Neutrophil (primary cell): ENCODE measurements at regions not wholly inside any gene's neighbourhood (a gene's known extent, or its start where the extent isn't known, plus 50 kb on each side); places are given as distances from the start of the nearest gene placed in this dataset.

Source experiments
- H3K27ac ChIP-seq: fragments of 200-600 bp; sonication (generic); 2 replicates; pipeline ENCODE4 v1.5.1; 2016; ENCODE audit warnings: mild to moderate bottlenecking, moderate library complexity
- H3K27me3 ChIP-seq: fragments of 200-600 bp; sonication (generic); 2 replicates; pipeline ENCODE4 v1.6.0; 2016; ENCODE audit warnings: mild to moderate bottlenecking
- H3K36me3 ChIP-seq: fragments of 200-600 bp; sonication (generic); 2 replicates; pipeline ENCODE4 v1.5.1; 2017
- H3K4me1 ChIP-seq, 2 experiments: fragments of 200-600 bp in 1 of 2; sonication (generic) in 1 of 2; 1 replicate in 1 of 2; 2 replicates in 1 of 2; pipeline versions ENCODE4 v1.5.1 to v1.6.1; 2013 to 2016; ENCODE audit warnings: low read depth in 1 of 2, low read length in 1 of 2, mild to moderate bottlenecking in 1 of 2, moderate library complexity in 1 of 2; ENCODE audit not compliant: control insufficient read depth in 1 of 2, insufficient read depth in 1 of 2
- H3K4me3 ChIP-seq, 2 experiments: fragments of 200-600 bp in 1 of 2; sonication (generic) in 1 of 2; 1 replicate in 1 of 2; 2 replicates in 1 of 2; pipeline ENCODE4 v1.5.1; 2013 to 2016; ENCODE audit warnings: low read depth in 1 of 2, low read length in 1 of 2, mild to moderate bottlenecking in 1 of 2, moderate library complexity in 1 of 2
- H3K9me3 ChIP-seq: fragments of 200-600 bp; sonication (generic); 2 replicates; pipeline ENCODE4 v1.5.1; 2016
- TF ChIP-seq, protein P1 (sequence below): fragments of 200-600 bp; sonication (generic); IDR thresholded peaks from 2 replicates; pipeline ENCODE4 v1.5.1; 2016; ENCODE audit warnings: antibody characterized with exemption

DNA sequence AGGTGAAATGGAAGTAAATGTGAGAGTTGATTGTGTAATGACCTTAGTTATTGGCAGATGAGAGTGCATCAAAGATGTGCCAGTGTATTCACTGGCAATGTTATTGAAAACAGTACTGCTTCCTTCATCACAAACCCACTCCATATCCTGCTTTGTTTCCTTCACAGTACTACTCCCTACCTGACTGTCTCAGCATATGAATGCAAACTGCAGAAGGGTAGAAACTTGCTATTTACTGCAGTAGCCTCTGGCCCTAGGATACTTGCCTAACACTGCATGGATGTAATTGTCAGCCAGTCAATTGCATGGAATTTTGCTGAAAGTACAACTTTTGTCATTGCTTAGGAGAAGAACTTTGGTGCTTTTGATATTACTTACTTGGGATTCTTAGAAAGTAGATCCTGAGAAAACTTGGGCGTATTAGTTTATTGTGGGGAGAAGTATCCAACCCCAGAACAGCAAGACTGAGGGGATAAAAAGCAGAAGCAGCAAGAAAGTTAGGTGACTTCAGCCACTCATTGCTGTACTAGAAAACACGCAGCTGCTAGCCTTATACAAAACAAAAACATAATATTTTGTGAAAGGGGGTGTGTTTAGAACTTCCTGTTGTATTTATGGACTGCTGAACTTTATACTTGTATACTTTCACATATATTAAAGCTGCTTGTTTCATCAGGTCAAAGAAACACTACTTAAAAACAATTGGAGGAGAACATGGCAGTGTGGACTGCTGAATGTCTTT, 219.0 kb downstream of the CCNG2 start:
- H3K4me3 ChIP-seq = no peak overlapping the region
- no peaks in the 10 kb centered on the region for H3K9me3 ChIP-seq
- no peaks in the 10 kb centered on the region for H3K4me1 ChIP-seq
- no peaks in the 10 kb centered on the region for H3K27me3 ChIP-seq
- H3K27ac ChIP-seq = no peak overlapping the region
- TF ChIP-seq, protein P1, sequence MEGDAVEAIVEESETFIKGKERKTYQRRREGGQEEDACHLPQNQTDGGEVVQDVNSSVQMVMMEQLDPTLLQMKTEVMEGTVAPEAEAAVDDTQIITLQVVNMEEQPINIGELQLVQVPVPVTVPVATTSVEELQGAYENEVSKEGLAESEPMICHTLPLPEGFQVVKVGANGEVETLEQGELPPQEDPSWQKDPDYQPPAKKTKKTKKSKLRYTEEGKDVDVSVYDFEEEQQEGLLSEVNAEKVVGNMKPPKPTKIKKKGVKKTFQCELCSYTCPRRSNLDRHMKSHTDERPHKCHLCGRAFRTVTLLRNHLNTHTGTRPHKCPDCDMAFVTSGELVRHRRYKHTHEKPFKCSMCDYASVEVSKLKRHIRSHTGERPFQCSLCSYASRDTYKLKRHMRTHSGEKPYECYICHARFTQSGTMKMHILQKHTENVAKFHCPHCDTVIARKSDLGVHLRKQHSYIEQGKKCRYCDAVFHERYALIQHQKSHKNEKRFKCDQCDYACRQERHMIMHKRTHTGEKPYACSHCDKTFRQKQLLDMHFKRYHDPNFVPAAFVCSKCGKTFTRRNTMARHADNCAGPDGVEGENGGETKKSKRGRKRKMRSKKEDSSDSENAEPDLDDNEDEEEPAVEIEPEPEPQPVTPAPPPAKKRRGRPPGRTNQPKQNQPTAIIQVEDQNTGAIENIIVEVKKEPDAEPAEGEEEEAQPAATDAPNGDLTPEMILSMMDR = no peak
- no peaks in the 10 kb centered on the region for H3K36me3 ChIP-seq

DNA sequence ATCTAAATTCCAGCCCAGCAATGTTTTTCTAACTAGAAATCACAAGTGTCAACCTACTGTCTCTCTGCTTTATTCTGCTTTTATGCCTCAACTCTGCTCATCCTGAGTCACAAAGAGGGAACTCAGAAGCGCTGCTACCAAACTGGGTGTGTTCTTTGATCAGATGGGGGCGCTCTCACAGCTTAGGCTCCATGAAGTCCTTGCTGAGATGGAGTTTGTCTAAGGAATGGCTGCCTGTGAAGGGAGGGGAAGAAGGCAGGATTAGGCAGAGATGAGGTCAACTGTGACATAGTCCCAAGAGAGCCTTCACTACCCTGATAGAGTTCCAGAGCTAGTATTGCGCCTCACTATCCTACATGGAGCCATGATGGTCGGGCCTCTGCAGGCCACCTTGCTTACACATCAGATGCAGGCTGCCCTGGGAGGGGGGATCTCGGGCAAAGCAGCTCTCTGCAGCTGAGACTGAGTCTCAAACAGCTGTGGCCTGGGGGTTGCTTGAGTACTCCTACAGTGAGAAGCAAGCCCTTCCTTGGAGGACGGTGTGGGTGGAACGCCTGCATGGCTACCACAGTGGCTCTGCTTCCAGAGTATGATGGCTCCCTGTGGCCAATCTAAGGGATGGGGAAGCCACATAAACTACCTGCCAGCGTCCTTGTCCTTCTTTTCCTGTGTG, 219.9 kb downstream of the CCNG2 start:
- no peak overlapping the region for H3K27ac ChIP-seq
- no peaks in the 10 kb centered on the region for H3K27me3 ChIP-seq
- H3K4me1 ChIP-seq = no peaks in the 10 kb centered on the region
- no peaks in the 10 kb centered on the region for H3K36me3 ChIP-seq
- H3K4me3 ChIP-seq = no peak overlapping the region
- no peaks in the 10 kb centered on the region for H3K9me3 ChIP-seq
- TF ChIP-seq, protein P1 = no peak

DNA sequence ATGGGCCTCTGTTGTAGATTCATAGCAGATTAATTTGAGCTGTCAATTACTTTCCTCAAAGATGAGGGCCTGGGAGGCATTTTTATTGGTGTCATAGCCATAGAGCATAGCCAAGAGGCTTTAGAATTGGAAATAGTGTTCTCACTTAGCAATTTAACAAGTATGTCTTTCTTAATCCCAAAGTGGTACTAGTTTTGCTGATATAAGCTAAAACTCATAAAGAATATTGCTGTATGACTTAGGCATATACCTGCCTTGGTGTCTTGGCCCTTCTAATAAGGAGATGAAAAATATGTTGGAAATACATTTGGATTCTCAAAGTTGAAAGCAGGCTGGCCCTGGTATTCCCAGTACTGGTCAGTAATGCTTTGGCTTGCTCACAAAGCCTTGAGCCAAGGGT, 221.5 kb upstream of the CXCL13 start:
- TF ChIP-seq, protein P1 = no peak
- Histone ChIP-seq H3K27ac (no peak overlapping the region), H3K27me3 (no peaks in the 10 kb centered on the region), H3K4me3 (no peak overlapping the region), H3K9me3 (no peaks in the 10 kb centered on the region), H3K4me1 (no peaks in the 10 kb centered on the region), H3K36me3 (no peaks in the 10 kb centered on the region)

DNA sequence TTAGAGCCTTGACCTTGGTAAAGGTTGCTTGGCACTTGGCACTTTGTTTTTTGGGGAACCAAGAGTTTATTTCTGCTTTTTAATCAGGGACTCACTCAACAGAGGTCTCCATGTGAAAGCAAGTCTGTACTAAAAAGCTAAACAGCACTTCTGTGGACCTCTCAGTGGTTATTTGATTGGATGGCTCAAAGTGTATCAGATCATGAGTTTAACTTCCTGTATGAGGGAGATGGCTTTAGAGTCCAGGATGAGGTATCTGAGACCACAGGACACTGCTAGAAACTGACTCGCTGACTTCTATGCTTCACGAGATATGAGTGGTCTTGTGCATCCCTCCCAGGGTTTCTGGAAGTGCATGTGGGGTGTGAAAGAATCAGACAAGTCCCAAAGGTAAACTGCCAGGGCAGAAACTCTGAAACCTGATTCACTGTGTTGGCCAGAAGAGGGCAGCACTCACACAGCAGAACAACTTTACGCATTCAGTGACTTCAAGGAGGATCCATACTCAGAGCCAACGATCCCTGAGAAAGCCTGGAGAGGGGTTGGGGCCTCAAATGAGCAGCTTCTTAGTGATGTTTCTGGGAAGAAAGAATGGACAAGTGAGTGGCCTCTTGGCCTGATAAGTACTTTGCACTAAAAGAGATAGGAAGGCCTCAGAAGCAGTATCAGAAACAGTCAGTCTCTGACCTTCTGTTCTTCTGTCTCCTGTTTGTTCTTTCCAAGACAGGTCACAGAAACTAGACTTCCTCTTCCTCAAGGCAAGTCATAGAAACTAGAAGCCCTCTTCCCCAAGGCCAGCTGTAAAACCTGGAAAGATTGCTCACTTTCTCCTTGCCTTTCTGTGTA, 220.3 kb upstream of the CXCL13 start:
- Histone ChIP-seq H3K4me3 (no peak overlapping the region), H3K36me3 (no peaks in the 10 kb centered on the region), H3K9me3 (no peaks in the 10 kb centered on the region), H3K4me1 (no peaks in the 10 kb centered on the region), H3K27me3 (no peaks in the 10 kb centered on the region), H3K27ac (no peak overlapping the region)
- TF ChIP-seq, protein P1 = peak; percentile 16

DNA sequence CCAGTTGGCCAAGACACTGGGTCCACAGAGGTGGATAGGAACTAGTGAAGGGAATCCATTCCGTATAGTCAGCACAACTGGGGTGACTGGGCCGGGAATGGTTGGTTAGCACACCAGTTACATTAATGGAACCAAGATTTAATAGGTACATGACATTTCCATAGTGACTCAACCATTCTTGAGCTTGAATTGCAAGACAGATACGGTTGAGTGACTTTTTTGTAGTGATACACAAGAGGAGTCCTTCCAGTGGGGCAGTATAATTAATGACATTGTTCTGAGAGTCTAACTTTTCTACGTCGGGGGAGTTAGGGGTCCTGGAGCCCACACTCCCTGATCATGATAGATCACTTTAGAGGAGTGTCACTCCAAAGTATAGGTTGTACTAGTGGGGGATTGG, 211.6 kb upstream of the CXCL13 start:
- H3K4me1 ChIP-seq = no peaks in the 10 kb centered on the region
- H3K27ac ChIP-seq = no peak overlapping the region
- H3K27me3 ChIP-seq = no peaks in the 10 kb centered on the region
- H3K4me3 ChIP-seq = no peak overlapping the region
- no peaks in the 10 kb centered on the region for H3K9me3 ChIP-seq
- no peaks in the 10 kb centered on the region for H3K36me3 ChIP-seq
- TF ChIP-seq, protein P1 = no peak
